Transverse colon (tissue), 3 donors: ENCODE measurements at regions not wholly inside any gene's neighbourhood (a gene's known extent, or its start where the extent isn't known, plus 50 kb on each side); places are given as distances from the start of the nearest gene placed in this dataset.

Experiments used
- CTCF ChIP-seq, 5 experiments: fragments of 200-600 bp in 3 of 5; fragments of 450-650 bp in 2 of 5; sonication (generic) in 3 of 5; IDR thresholded peaks; 1 replicate in 2 of 5; 2 replicates in 3 of 5; pipeline ENCODE4 v1.5.1; 2016 to 2017; ENCODE audit warnings: antibody characterized with exemption in 5 of 5, inconsistent platforms in 3 of 5, mild to moderate bottlenecking in 2 of 5, moderate library complexity in 1 of 5
- EP300 ChIP-seq: sonication (generic); formaldehyde crosslinking; IDR thresholded peaks from one replicate; pipeline ENCODE4 v1.6.1; 2017; ENCODE audit warnings: antibody characterized with exemption, low read depth
- POLR2A ChIP-seq: fragments of 450-650 bp; IDR thresholded peaks from one replicate; pipeline ENCODE4 v1.6.1; 2016; ENCODE audit warnings: antibody characterized with exemption, mild to moderate bottlenecking, moderate library complexity

- TF ChIP-seq CTCF (IDR thresholded peaks at IDR 0.05) (no peak), EP300 (no peak), POLR2A (no peak)
Observed at GRCh38 chr16:25501530-25502255, 190.1 kb upstream of the HS3ST4 start.
